ENCODE measurements at regions not wholly inside any gene's neighbourhood (a gene's known extent, or its start where the extent isn't known, plus 50 kb on each side); places are given as distances from the start of the nearest gene placed in this dataset.
A peak's percentile ranks its signal among the peaks of the same experiment; 100 is the strongest.

- DNase-seq (ENCODE audit: low read depth) = no peak
Measured at GRCh38 chr13:74004109-74004508, 130.1 kb downstream of the KLF12 start.

- no peak for DNase-seq (ENCODE audit: low read depth)
Measured at GRCh38 chr13:74003374-74003773, 130.8 kb downstream of the KLF12 start.

GRCh38 chr13:74000876-74001275 lies 133.3 kb downstream of the KLF12 start:
- DNase-seq (ENCODE audit: low read depth) = no peak

GRCh38 chr13:73998631-73999030 lies 135.6 kb downstream of the KLF12 start:
- no peak for DNase-seq (ENCODE audit: low read depth)

GRCh38 chr13:73997964-73998363 lies 136.2 kb downstream of the KLF12 start:
- DNase-seq (ENCODE audit: low read depth) = no peak

- DNase-seq (ENCODE audit: low read depth) = no peak
Measured at GRCh38 chr13:73996569-73996968, 137.6 kb downstream of the KLF12 start.

GRCh38 chr13:73995736-73996135 lies 138.5 kb downstream of the KLF12 start:
- DNase-seq (ENCODE audit: low read depth) = no peak

- peak; percentile 29 for DNase-seq (ENCODE audit: low read depth)
Measured at GRCh38 chr13:73993661-73994060, 140.5 kb downstream of the KLF12 start.

- no peak for DNase-seq (ENCODE audit: low read depth)
Measured at GRCh38 chr13:73991884-73992283, 142.3 kb downstream of the KLF12 start.

GRCh38 chr13:73991384-73991783 lies 142.8 kb downstream of the KLF12 start:
- no peak for DNase-seq (ENCODE audit: low read depth)

GRCh38 chr13:73989244-73989843 lies 144.9 kb downstream of the KLF12 start:
- no peak for DNase-seq (ENCODE audit: low read depth)

- no peak for DNase-seq (ENCODE audit: low read depth)
Measured at GRCh38 chr13:73988461-73988860, 145.7 kb downstream of the KLF12 start.

GRCh38 chr13:73987618-73988017 lies 146.6 kb downstream of the KLF12 start:
- no peak for DNase-seq (ENCODE audit: low read depth)

- DNase-seq (ENCODE audit: low read depth) = no peak
Measured at GRCh38 chr13:73985783-73986182, 148.4 kb downstream of the KLF12 start.

GRCh38 chr13:73984949-73985691 lies 149.1 kb downstream of the KLF12 start:
- no peak for DNase-seq (ENCODE audit: low read depth)

GRCh38 chr13:73984201-73984600 lies 150.0 kb downstream of the KLF12 start:
- DNase-seq (ENCODE audit: low read depth) = no peak

- no peak for DNase-seq (ENCODE audit: low read depth)
Measured at GRCh38 chr13:73983109-73983508, 151.1 kb downstream of the KLF12 start.

- DNase-seq (ENCODE audit: low read depth) = no peak
Measured at GRCh38 chr13:73981595-73981994, 152.6 kb downstream of the KLF12 start.

GRCh38 chr13:73975767-73976166 lies 158.4 kb downstream of the KLF12 start:
- no peak for DNase-seq (ENCODE audit: low read depth)

- no peak for DNase-seq (ENCODE audit: low read depth)
Measured at GRCh38 chr13:73974051-73974450, 160.2 kb downstream of the KLF12 start.

GRCh38 chr13:73973156-73973555 lies 161.0 kb downstream of the KLF12 start:
- no peak for DNase-seq (ENCODE audit: low read depth)

- no peak for DNase-seq (ENCODE audit: low read depth)
Measured at GRCh38 chr13:73972545-73972944, 161.7 kb downstream of the KLF12 start.

- no peak for DNase-seq (ENCODE audit: low read depth)
Measured at GRCh38 chr13:73971481-73971880, 162.7 kb downstream of the KLF12 start.
